ENCODE measurements at regions not wholly inside any gene's neighbourhood (a gene's known extent, or its start where the extent isn't known, plus 50 kb on each side); places are given as distances from the start of the nearest gene placed in this dataset.

DNA sequence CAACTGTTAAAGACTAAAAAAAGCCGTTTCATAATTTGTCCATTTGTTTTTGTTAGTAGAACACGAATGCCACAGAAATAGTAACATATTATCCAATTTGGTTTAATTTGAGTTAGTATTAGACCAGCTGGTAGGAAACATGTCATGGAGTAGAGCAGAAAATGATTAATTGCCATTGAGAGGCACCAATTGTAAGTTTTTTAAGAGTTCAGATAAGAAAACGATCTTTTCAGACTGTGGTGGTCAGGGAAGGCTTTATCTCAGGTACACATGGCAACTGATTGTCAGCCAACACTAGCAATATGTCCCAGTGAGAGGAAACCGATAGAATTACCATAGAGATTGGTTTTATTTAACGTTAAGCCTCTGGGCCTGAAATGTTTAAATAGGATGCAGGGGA, 438.2 kb upstream of the MAP2 start:
- TF ChIP-seq, protein P1, sequence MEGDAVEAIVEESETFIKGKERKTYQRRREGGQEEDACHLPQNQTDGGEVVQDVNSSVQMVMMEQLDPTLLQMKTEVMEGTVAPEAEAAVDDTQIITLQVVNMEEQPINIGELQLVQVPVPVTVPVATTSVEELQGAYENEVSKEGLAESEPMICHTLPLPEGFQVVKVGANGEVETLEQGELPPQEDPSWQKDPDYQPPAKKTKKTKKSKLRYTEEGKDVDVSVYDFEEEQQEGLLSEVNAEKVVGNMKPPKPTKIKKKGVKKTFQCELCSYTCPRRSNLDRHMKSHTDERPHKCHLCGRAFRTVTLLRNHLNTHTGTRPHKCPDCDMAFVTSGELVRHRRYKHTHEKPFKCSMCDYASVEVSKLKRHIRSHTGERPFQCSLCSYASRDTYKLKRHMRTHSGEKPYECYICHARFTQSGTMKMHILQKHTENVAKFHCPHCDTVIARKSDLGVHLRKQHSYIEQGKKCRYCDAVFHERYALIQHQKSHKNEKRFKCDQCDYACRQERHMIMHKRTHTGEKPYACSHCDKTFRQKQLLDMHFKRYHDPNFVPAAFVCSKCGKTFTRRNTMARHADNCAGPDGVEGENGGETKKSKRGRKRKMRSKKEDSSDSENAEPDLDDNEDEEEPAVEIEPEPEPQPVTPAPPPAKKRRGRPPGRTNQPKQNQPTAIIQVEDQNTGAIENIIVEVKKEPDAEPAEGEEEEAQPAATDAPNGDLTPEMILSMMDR (IDR thresholded peaks at IDR 0.05): no peak
- no peak for TF ChIP-seq POLR2A (IDR thresholded peaks at IDR 0.05)

All from esophagus squamous epithelium (tissue), 4 donors.